ENCODE measurements at regions not wholly inside any gene's neighbourhood (a gene's known extent, or its start where the extent isn't known, plus 50 kb on each side); places are given as distances from the start of the nearest gene placed in this dataset.
A peak's percentile ranks its signal among the peaks of the same experiment; 100 is the strongest.

DNA sequence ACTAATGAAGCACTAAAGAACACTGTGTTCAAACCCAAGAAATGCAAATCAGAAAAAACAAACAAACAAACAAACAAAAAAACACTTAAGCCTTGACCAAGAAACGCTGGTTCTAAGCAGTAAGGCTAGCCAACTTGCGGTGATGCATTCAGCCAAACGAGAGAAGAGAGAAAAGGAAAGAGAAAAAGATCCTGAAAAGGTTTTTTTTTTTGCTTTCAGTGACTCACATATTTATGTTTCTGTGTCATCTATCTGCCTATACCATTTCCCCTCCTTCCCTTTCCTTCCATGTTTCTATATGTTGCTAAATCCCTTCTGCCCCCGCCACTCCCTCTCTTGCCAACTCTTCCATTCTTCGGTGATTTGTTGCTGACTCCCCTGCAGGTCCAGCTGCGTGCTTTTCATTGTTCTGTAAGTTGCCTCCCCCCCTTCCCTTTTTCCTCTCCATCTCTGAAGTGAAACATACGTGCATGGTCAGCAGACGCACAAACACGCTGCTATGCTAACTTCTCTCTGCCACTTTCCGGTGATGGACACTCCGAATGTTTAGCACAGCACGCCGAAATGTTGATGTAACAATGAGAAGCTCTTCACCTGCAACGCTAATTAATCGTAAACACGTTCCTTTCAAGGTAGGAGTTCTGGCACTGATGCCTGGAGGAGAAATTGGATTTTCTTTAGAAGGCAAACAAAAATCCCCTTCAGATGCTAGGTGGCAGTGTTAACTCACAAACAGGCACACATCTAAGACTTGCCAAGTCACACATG is 154.4 kb downstream of the TUSC7 start:
- TF ChIP-seq, protein P1, sequence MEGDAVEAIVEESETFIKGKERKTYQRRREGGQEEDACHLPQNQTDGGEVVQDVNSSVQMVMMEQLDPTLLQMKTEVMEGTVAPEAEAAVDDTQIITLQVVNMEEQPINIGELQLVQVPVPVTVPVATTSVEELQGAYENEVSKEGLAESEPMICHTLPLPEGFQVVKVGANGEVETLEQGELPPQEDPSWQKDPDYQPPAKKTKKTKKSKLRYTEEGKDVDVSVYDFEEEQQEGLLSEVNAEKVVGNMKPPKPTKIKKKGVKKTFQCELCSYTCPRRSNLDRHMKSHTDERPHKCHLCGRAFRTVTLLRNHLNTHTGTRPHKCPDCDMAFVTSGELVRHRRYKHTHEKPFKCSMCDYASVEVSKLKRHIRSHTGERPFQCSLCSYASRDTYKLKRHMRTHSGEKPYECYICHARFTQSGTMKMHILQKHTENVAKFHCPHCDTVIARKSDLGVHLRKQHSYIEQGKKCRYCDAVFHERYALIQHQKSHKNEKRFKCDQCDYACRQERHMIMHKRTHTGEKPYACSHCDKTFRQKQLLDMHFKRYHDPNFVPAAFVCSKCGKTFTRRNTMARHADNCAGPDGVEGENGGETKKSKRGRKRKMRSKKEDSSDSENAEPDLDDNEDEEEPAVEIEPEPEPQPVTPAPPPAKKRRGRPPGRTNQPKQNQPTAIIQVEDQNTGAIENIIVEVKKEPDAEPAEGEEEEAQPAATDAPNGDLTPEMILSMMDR (IDR thresholded peaks at IDR 0.05; ENCODE audit: low read depth, low read length) = peak; percentile 52
- in situ Hi-C loops (cut with HindIII; ENCODE audit: low sequenced_read_pairs) = no loop called here
- H3K4me3 ChIP-seq (ENCODE audit: low read depth, low read length) = peak overlapping the region; percentile 36
- peak; percentile 59 for DNase-seq (ENCODE audit: low read depth, low spot score)

DNA sequence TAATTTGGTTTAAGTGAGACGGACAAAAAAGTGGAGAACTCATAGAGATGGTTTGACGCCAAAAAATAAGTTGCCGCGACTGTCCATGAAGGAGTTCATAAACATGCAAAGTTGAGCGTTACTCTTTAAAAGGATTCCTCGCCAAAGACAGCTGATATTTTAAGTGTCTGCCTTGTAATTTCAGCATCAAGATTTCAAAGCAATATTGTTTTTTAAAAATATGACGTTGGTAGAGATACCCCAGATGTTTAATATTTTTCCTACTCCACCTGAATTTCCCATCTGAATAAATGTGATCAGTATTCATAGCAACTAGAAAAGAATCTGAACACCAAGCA is 155.0 kb downstream of the TUSC7 start:
- in situ Hi-C loops (cut with HindIII; ENCODE audit: low sequenced_read_pairs) = no loop called here
- TF ChIP-seq, protein P1 (IDR thresholded peaks at IDR 0.05; ENCODE audit: low read depth, low read length) = no peak
- H3K4me3 ChIP-seq (ENCODE audit: low read depth, low read length) = no peak overlapping the region

DNA sequence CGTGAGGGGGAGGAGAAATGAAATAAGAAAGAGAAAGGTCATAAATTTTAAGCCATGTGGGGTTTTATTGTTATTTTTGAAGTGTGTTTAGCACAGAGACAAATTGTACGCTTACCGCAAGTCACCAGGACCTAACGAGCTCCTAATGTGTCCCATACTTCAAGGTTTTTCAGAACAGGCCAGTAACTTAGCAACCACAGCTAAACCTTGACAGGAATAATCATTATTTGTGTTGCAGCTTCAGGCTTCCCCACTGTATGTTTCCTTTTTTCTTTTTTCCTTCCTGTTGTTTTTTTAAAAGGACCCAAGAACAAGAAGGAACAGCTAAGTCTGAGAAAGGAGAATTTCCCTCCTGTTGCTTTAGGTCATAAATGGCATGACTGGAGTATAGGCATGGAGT is 160.8 kb downstream of the TUSC7 start:
- in situ Hi-C loops (cut with HindIII; ENCODE audit: low sequenced_read_pairs) = no loop called here
- TF ChIP-seq, protein P1 (IDR thresholded peaks at IDR 0.05; ENCODE audit: low read depth, low read length) = no peak
- DNase-seq (ENCODE audit: low read depth, low spot score) = no peak
- H3K4me3 ChIP-seq (ENCODE audit: low read depth, low read length) = no peak overlapping the region

More for the DNA sequence above, 155.0 kb downstream of the TUSC7 start:
- DNase-seq (ENCODE audit: low read depth, low spot score) = no peak

DNA sequence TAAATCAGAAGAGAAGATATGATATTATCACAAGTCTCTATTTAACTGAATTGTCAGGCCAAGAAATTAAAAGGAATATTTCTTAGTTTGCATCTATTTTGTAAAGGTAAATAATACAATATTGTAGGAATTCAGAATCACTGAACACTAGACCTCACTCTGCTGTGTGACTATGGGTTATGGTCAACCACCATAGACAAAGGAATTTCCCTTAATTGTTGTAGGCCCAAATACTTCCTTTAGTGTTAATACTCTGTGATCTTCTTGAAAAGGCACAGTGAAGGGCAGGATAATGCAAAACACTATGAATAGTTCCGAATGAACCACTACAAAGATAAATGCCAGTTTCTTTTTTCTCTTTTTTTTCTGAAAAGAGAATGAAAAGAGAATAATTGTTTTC is 162.3 kb downstream of the TUSC7 start:
- TF ChIP-seq, protein P1 (IDR thresholded peaks at IDR 0.05; ENCODE audit: low read depth, low read length) = no peak

DNA sequence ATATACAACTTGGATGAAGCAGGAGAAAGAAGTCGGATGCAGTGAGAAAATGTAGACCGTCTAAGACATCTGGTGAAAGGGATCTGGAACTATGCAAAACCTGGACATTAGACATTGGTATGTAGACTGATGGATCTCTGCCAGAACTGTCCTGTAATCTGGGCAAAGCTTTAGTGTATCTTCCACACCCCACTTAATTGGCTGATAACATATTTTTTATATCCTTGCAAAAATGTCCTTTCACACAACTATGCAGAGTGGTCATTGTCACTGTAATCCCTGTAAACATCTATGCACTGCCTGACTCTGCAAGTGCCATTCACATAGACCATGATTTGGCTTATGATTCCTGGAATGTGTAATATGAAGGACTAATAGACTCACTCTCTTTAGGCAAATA is 163.1 kb downstream of the TUSC7 start:
- in situ Hi-C loops (cut with HindIII; ENCODE audit: low sequenced_read_pairs) = no loop called here
- no peak overlapping the region for H3K4me3 ChIP-seq (ENCODE audit: low read depth, low read length)
- no peak for DNase-seq (ENCODE audit: low read depth, low spot score)
- TF ChIP-seq, protein P1 (IDR thresholded peaks at IDR 0.05; ENCODE audit: low read depth, low read length) = no peak

More for the DNA sequence above, 162.3 kb downstream of the TUSC7 start:
- no peak for DNase-seq (ENCODE audit: low read depth, low spot score)
- no peak overlapping the region for H3K4me3 ChIP-seq (ENCODE audit: low read depth, low read length)
- in situ Hi-C loops (cut with HindIII; ENCODE audit: low sequenced_read_pairs) = no loop called here

DNA sequence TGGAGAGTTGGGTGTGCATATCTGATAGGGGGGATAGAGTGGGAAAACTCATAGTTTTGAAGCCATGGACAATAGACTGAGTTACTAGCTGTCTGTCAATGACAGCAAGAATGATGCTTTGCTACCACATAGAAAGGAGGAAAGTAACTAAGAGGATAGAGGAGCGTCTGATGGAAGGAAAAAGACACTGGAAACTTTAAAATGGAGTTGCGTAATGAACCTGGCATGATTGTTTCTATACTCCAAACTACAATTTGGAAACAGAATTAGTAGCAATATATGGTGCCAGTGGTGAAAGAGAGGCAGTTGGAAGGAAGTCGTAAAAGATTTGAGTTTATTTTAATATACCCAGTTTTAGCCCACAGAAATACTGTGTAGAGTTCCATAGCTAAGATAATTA is 163.6 kb downstream of the TUSC7 start:
- DNase-seq (ENCODE audit: low read depth, low spot score) = no peak
- no peak overlapping the region for H3K4me3 ChIP-seq (ENCODE audit: low read depth, low read length)
- TF ChIP-seq, protein P1 (IDR thresholded peaks at IDR 0.05; ENCODE audit: low read depth, low read length) = no peak
- in situ Hi-C loops (cut with HindIII; ENCODE audit: low sequenced_read_pairs) = no loop called here

Measured in astrocyte of the spinal cord (primary cell).